CD14-positive monocyte (primary cell): ENCODE measurements at regions not wholly inside any gene's neighbourhood (a gene's known extent, or its start where the extent isn't known, plus 50 kb on each side); places are given as distances from the start of the nearest gene placed in this dataset.

ENCODE experiments used
- DNase-seq, 3 donors: peaks; one replicate each; pipeline ENCODE4 v3.0.0-alpha.2; 2011 to 2022
- H2AFZ ChIP-seq: 2 replicates; pipeline ENCODE4 v1.6.0; 2012; ENCODE audit warnings: mild to moderate bottlenecking, low read depth, low read length, inconsistent platforms; ENCODE audit not compliant: insufficient read depth, poor library complexity, severe bottlenecking
- H3K27ac ChIP-seq, 2 donors: 1 replicate in 1 of 2; 2 replicates in 1 of 2; pipeline ENCODE4 v1.5.1; 2012 to 2013; ENCODE audit warnings: low read length in 2 of 2, control low read depth in 1 of 2, inconsistent platforms in 1 of 2, low read depth in 1 of 2, mild to moderate bottlenecking in 1 of 2
- H3K27me3 ChIP-seq, 2 donors: one replicate each; pipeline versions ENCODE4 v1.6.0 to v1.6.1; 2011 to 2013; ENCODE audit warnings: low read length in 2 of 2; ENCODE audit not compliant: control insufficient read depth in 2 of 2, insufficient read depth in 2 of 2
- H3K36me3 ChIP-seq, 2 donors: replicated peaks in 1 of 2; 1 replicate in 1 of 2; 2 replicates in 1 of 2; pipeline versions ENCODE4 v1.5.1 to v1.6.1; 2012 to 2013; ENCODE audit warnings: low read length in 2 of 2, control low read depth in 1 of 2, inconsistent platforms in 1 of 2, mild to moderate bottlenecking in 1 of 2; ENCODE audit not compliant: insufficient read depth in 2 of 2, control insufficient read depth in 1 of 2
- H3K4me1 ChIP-seq, 2 donors: 1 replicate in 1 of 2; 2 replicates in 1 of 2; pipeline versions ENCODE4 v1.5.1 to v1.6.1; 2012 to 2013; ENCODE audit warnings: low read length in 2 of 2, control low read depth in 1 of 2, inconsistent platforms in 1 of 2, mild to moderate bottlenecking in 1 of 2, moderate library complexity in 1 of 2; ENCODE audit not compliant: insufficient read depth in 2 of 2, control insufficient read depth in 1 of 2
- H3K4me2 ChIP-seq: replicated peaks from 2 replicates; pipeline ENCODE3; 2012; ENCODE audit warnings: low read length, moderate library complexity, mild to moderate bottlenecking; ENCODE audit not compliant: poor library complexity, severe bottlenecking; ENCODE audit errors: extremely low read depth
- H3K4me3 ChIP-seq, 3 experiments: fragments of 200-600 bp in 1 of 3; sonication (generic) in 1 of 3; replicated peaks in 1 of 3; 1 replicate in 2 of 3; 2 replicates in 1 of 3; pipeline ENCODE4 v1.5.1; 2011 to 2013; ENCODE audit warnings: low read length in 3 of 3, mild to moderate bottlenecking in 3 of 3, control low read depth in 2 of 3, low read depth in 2 of 3, inconsistent platforms in 1 of 3, moderate library complexity in 1 of 3
- H3K79me2 ChIP-seq: 2 replicates; pipeline ENCODE4 v1.6.0; 2012; ENCODE audit warnings: mild to moderate bottlenecking, control low read depth, inconsistent platforms, low read length, moderate library complexity; ENCODE audit not compliant: insufficient read depth
- H3K9ac ChIP-seq: 2 replicates; pipeline ENCODE4 v1.6.0; 2017; ENCODE audit warnings: low read length, mild to moderate bottlenecking; ENCODE audit not compliant: insufficient read depth, poor library complexity, severe bottlenecking
- H3K9me3 ChIP-seq, 2 donors: replicated peaks in 1 of 2; 1 replicate in 1 of 2; 2 replicates in 1 of 2; pipeline versions ENCODE4 v1.5.1 to v1.6.1; 2012 to 2013; ENCODE audit warnings: low read length in 2 of 2, control low read depth in 1 of 2; ENCODE audit not compliant: control insufficient read depth in 1 of 2, insufficient read depth in 1 of 2
- H4K20me1 ChIP-seq: 2 replicates; pipeline ENCODE4 v1.6.0; 2012; ENCODE audit warnings: mild to moderate bottlenecking, low read length, control low read depth, moderate library complexity; ENCODE audit not compliant: insufficient read depth
- H3K27ac Mint-ChIP-seq, 7 donors: one replicate each; pipeline ENCODE4 v1.8.0; 2020; ENCODE audit warnings: mild to moderate bottlenecking in 7 of 7, mixed read lengths in 7 of 7, moderate library complexity in 6 of 7, inconsistent platforms in 2 of 7
- H3K27me3 Mint-ChIP-seq, 3 donors: one replicate each; pipeline ENCODE4 v1.8.0; 2021 to 2022; ENCODE audit warnings: low read depth in 3 of 3, mild to moderate bottlenecking in 3 of 3, mixed read lengths in 3 of 3, moderate library complexity in 3 of 3, inconsistent platforms in 1 of 3
- H3K36me3 Mint-ChIP-seq, 2 donors: one replicate each; pipeline ENCODE4 v1.8.0; 2020; ENCODE audit warnings: mixed read lengths in 2 of 2, inconsistent platforms in 1 of 2, mild to moderate bottlenecking in 1 of 2
- H3K4me1 Mint-ChIP-seq: one replicate; pipeline ENCODE4 v1.8.0; 2020; ENCODE audit warnings: mild to moderate bottlenecking, mixed read lengths
- H3K4me3 Mint-ChIP-seq, 2 donors: one replicate each; pipeline ENCODE4 v1.8.0; 2020; ENCODE audit warnings: mild to moderate bottlenecking in 2 of 2, mixed read lengths in 2 of 2, moderate library complexity in 1 of 2
- H3K9me3 Mint-ChIP-seq, 7 donors: one replicate each; pipeline ENCODE4 v1.8.0; 2020 to 2022; ENCODE audit warnings: mixed read lengths in 7 of 7, mild to moderate bottlenecking in 6 of 7, moderate library complexity in 6 of 7, inconsistent platforms in 2 of 7
- CTCF ChIP-seq: fragments of 200-600 bp; IDR thresholded peaks from one replicate; pipeline ENCODE4 v1.8.0; 2022; ENCODE audit warnings: antibody characterized with exemption, mild to moderate bottlenecking
- WGBS: methylation state at CpG from one replicate; pipeline ENCODE4 v1.1.5; 2013; ENCODE audit warnings: missing lambda C conversion rate; ENCODE audit not compliant: insufficient coverage; 5-methylcytosine and 5-hydroxymethylcytosine counted together
- intact Hi-C, 2 donors: fragments of 100-400 bp; cut with micrococcal nuclease; formaldehyde crosslinking; loops; one replicate each; pipeline versions ENCODE4 v1.15.0 to v1.15.1; 2023

GRCh38 chr2:175864137-175864850 is 137.8 kb downstream of the LNPK start:
- Histone ChIP-seq H3K9me3 (no peaks in the 10 kb centered on the region), H3K9ac (no peak overlapping the region), H3K36me3 (no peaks in the 10 kb centered on the region), H3K4me3 (no peak overlapping the region), H3K27ac (no peak overlapping the region), H4K20me1 (no peaks in the 10 kb centered on the region), H3K4me2 (no peak overlapping the region), H3K27me3 (peaks cover 0 to 2% of the 10 kb centered on the region in 2 donors), H2AFZ (no peak overlapping the region), H3K79me2 (no peaks in the 10 kb centered on the region), H3K4me1 (no peaks in the 10 kb centered on the region)
- Mint-ChIP-seq H3K36me3 (no peaks in the 10 kb centered on the region), H3K4me1 (no peaks in the 10 kb centered on the region), H3K27ac (no peak overlapping the region), H3K9me3 (peaks cover 0 to 9% (median 0%) of the 10 kb centered on the region in 7 donors), H3K27me3 (peaks cover 0 to 9% (median 3%) of the 10 kb centered on the region in 3 donors), H3K4me3 (no peak overlapping the region)
- WGBS = 67% methylated on average over 4 of the region's 7 CpGs
- intact Hi-C loops = no loop called here
- no peak for DNase-seq
- TF ChIP-seq CTCF = no peak

- Histone ChIP-seq H2AFZ (no peak overlapping the region), H3K4me1 (no peaks in the 10 kb centered on the region), H3K4me3 (no peak overlapping the region), H3K79me2 (no peaks in the 10 kb centered on the region), H3K27me3 (peaks cover 0 to 2% of the 10 kb centered on the region in 2 donors), H3K4me2 (no peak overlapping the region), H3K9me3 (no peaks in the 10 kb centered on the region), H4K20me1 (no peaks in the 10 kb centered on the region), H3K36me3 (no peaks in the 10 kb centered on the region), H3K27ac (no peak overlapping the region), H3K9ac (no peak overlapping the region)
- no peaks in the 10 kb centered on the region for H3K4me1 Mint-ChIP-seq
- H3K36me3 Mint-ChIP-seq = no peaks in the 10 kb centered on the region
- peaks cover 0 to 7% (median 3%) of the 10 kb centered on the region in 3 donors for H3K27me3 Mint-ChIP-seq
- no peak overlapping the region for H3K4me3 Mint-ChIP-seq
- H3K9me3 Mint-ChIP-seq = peaks cover 0 to 8% (median 0%) of the 10 kb centered on the region in 7 donors
- no peak overlapping the region for H3K27ac Mint-ChIP-seq
- DNase-seq = no peak
- 52% methylated on average over 2 of the region's 2 CpGs for WGBS
- intact Hi-C loops = no loop called here
- TF ChIP-seq CTCF = no peak
These were observed 140.1 kb downstream of the LNPK start for GRCh38 chr2:175861958-175862357.
